H9 (cell line): ENCODE measurements at regions not wholly inside any gene's neighbourhood (a gene's known extent, or its start where the extent isn't known, plus 50 kb on each side); places are given as distances from the start of the nearest gene placed in this dataset.

Experiments
- DNase-seq: peaks from one replicate; pipeline ENCODE4 v3.0.0-alpha.2; 2017
- H2AFZ ChIP-seq: one replicate; pipeline ENCODE4 v1.6.1; 2013; ENCODE audit warnings: mild to moderate bottlenecking, low read length, control low read depth, moderate library complexity
- H2AK5ac ChIP-seq: 2 replicates; pipeline ENCODE4 v1.6.1; 2013; ENCODE audit warnings: low read length, control low read depth, mixed read lengths; ENCODE audit not compliant: insufficient read length
- H2BK120ac ChIP-seq: one replicate; pipeline ENCODE4 v1.6.1; 2013; ENCODE audit warnings: low read depth, mild to moderate bottlenecking, low read length, control low read depth, inconsistent platforms; ENCODE audit not compliant: poor library complexity, severe bottlenecking
- H2BK12ac ChIP-seq: 2 replicates; pipeline ENCODE4 v1.6.1; 2013; ENCODE audit warnings: low read length, control low read depth, mixed read lengths, low read depth; ENCODE audit not compliant: insufficient read length
- H2BK15ac ChIP-seq: 2 replicates; pipeline ENCODE4 v1.6.1; 2013; ENCODE audit warnings: low read depth, low read length, control low read depth
- H2BK20ac ChIP-seq: one replicate; pipeline ENCODE4 v1.6.1; 2013; ENCODE audit warnings: low read depth, mild to moderate bottlenecking, low read length, control low read depth, inconsistent platforms; ENCODE audit not compliant: poor library complexity, severe bottlenecking
- H2BK5ac ChIP-seq: 2 replicates; pipeline ENCODE4 v1.6.1; 2013; ENCODE audit warnings: low read length, control low read depth, mixed read lengths; ENCODE audit not compliant: insufficient read length
- H3K14ac ChIP-seq: 2 replicates; pipeline ENCODE4 v1.6.1; 2013; ENCODE audit warnings: low read length, control low read depth; ENCODE audit not compliant: insufficient read depth
- H3K18ac ChIP-seq: 2 replicates; pipeline ENCODE4 v1.6.1; 2013; ENCODE audit warnings: low read depth, mild to moderate bottlenecking, mixed read lengths, low read length, control low read depth; ENCODE audit not compliant: insufficient read length
- H3K23ac ChIP-seq: 2 replicates; pipeline ENCODE4 v1.6.1; 2013; ENCODE audit warnings: low read length, control low read depth, mixed read lengths, low read depth; ENCODE audit not compliant: insufficient read length
- H3K23me2 ChIP-seq: 2 replicates; pipeline ENCODE4 v1.6.1; 2013; ENCODE audit warnings: low read depth, mild to moderate bottlenecking, mixed read lengths, low read length, control low read depth; ENCODE audit not compliant: insufficient read length, poor library complexity, severe bottlenecking
- H3K27ac ChIP-seq: 2 replicates; pipeline ENCODE4 v1.5.1; 2013; ENCODE audit warnings: low read length, control low read depth, mixed read lengths, low read depth; ENCODE audit not compliant: insufficient read length
- H3K27me3 ChIP-seq: 2 replicates; pipeline ENCODE4 v1.6.1; 2013; ENCODE audit warnings: low read length, control low read depth, inconsistent platforms; ENCODE audit not compliant: insufficient read depth
- H3K4ac ChIP-seq: 2 replicates; pipeline ENCODE4 v1.6.1; 2013; ENCODE audit warnings: low read depth, mild to moderate bottlenecking, control low read depth, inconsistent platforms, low read length, moderate library complexity
- H3K4me1 ChIP-seq: 2 replicates; pipeline ENCODE4 v1.6.1; 2013; ENCODE audit warnings: low read length, control low read depth, inconsistent platforms; ENCODE audit not compliant: insufficient read depth
- H3K4me2 ChIP-seq: 2 replicates; pipeline ENCODE4 v1.6.1; 2013; ENCODE audit warnings: low read length, control low read depth, mixed read lengths; ENCODE audit not compliant: insufficient read length, insufficient read depth
- H3K56ac ChIP-seq: 2 replicates; pipeline ENCODE4 v1.6.1; 2013; ENCODE audit warnings: low read depth, mild to moderate bottlenecking, mixed read lengths, low read length, control low read depth; ENCODE audit not compliant: insufficient read length
- H3K79me1 ChIP-seq: 2 replicates; pipeline ENCODE4 v1.6.1; 2013; ENCODE audit warnings: low read depth, mild to moderate bottlenecking, moderate library complexity, low read length, control low read depth, inconsistent platforms; ENCODE audit not compliant: insufficient read depth, poor library complexity, severe bottlenecking
- H3K79me2 ChIP-seq: 2 replicates; pipeline ENCODE4 v1.6.1; 2013; ENCODE audit warnings: low read length, control low read depth, inconsistent platforms; ENCODE audit not compliant: insufficient read depth
- H3K9ac ChIP-seq: 2 replicates; pipeline ENCODE4 v1.6.1; 2013; ENCODE audit warnings: low read length, control low read depth, mixed read lengths; ENCODE audit not compliant: insufficient read length; ENCODE audit errors: extremely low read depth
- H3K9me3 ChIP-seq: one replicate; pipeline ENCODE4 v1.6.1; 2013; ENCODE audit warnings: low read depth, low read length, inconsistent platforms; ENCODE audit not compliant: control insufficient read depth
- H3T11ph ChIP-seq: one replicate; pipeline ENCODE4 v1.6.1; 2013; ENCODE audit warnings: mild to moderate bottlenecking, low read length, control low read depth, inconsistent platforms
- H4K20me1 ChIP-seq: one replicate; pipeline ENCODE4 v1.6.1; 2013; ENCODE audit not compliant: control insufficient read depth, insufficient read length, insufficient read depth
- H4K5ac ChIP-seq: 2 replicates; pipeline ENCODE4 v1.6.1; 2013; ENCODE audit warnings: low read depth, mild to moderate bottlenecking, mixed read lengths, low read length, control low read depth; ENCODE audit not compliant: insufficient read length
- H4K8ac ChIP-seq: replicated peaks from 2 replicates; pipeline ENCODE4 v1.6.1; 2013; ENCODE audit warnings: low read length, control low read depth, mixed read lengths, low read depth; ENCODE audit not compliant: insufficient read length
- H4K91ac ChIP-seq: 2 replicates; pipeline ENCODE4 v1.6.1; 2013; ENCODE audit warnings: low read depth, mild to moderate bottlenecking, moderate library complexity, mixed read lengths, low read length, control low read depth; ENCODE audit not compliant: insufficient read length
- H3K27ac Mint-ChIP-seq, 3 experiments: 2 replicates in 2 of 3; 3 replicates in 1 of 3; pipeline ENCODE4 v1.8.0; 2020 to 2021; ENCODE audit warnings: mixed read lengths in 3 of 3, mild to moderate bottlenecking in 1 of 3, moderate library complexity in 1 of 3
- H3K27me3 Mint-ChIP-seq: 2 replicates; pipeline ENCODE4 v1.8.0; 2021; ENCODE audit warnings: low read depth, mild to moderate bottlenecking, moderate library complexity, mixed read lengths
- H3K36me3 Mint-ChIP-seq, 3 experiments: 2 replicates in 2 of 3; 3 replicates in 1 of 3; pipeline ENCODE4 v1.8.0; 2020 to 2021; ENCODE audit warnings: low read depth in 3 of 3, mixed read lengths in 3 of 3; ENCODE audit not compliant: insufficient read depth in 1 of 3
- H3K4me1 Mint-ChIP-seq, 2 experiments: 2 replicates each; pipeline ENCODE4 v1.8.0; 2020; ENCODE audit warnings: mixed read lengths in 2 of 2
- H3K4me3 Mint-ChIP-seq, 2 experiments: 2 replicates in 1 of 2; 3 replicates in 1 of 2; pipeline ENCODE4 v1.8.0; 2020 to 2021; ENCODE audit warnings: mild to moderate bottlenecking in 2 of 2, mixed read lengths in 2 of 2, moderate library complexity in 1 of 2
- H3K9me3 Mint-ChIP-seq, 2 experiments: 2 replicates in 1 of 2; 3 replicates in 1 of 2; pipeline ENCODE4 v1.8.0; 2020; ENCODE audit warnings: mild to moderate bottlenecking in 2 of 2, mixed read lengths in 2 of 2, moderate library complexity in 1 of 2
- WGBS: extraction: QIAGEN DNeasy Blood & Tissue Kit; methylation state at CpG from one replicate; pipeline ENCODE4 v1.1.7; 2013; ENCODE audit warnings: missing lambda C conversion rate, low lambda C conversion rate, mixed read lengths; ENCODE audit not compliant: insufficient read length; ENCODE audit errors: extremely low coverage; 5-methylcytosine and 5-hydroxymethylcytosine counted together
- TF ChIP-seq, protein P1 (sequence below): fragments of 200-600 bp; sonication (generic); conservative IDR thresholded peaks from 3 replicates; pipeline ENCODE4 v1.8.0; 2021; ENCODE audit warnings: antibody characterized with exemption, mild to moderate bottlenecking

DNA sequence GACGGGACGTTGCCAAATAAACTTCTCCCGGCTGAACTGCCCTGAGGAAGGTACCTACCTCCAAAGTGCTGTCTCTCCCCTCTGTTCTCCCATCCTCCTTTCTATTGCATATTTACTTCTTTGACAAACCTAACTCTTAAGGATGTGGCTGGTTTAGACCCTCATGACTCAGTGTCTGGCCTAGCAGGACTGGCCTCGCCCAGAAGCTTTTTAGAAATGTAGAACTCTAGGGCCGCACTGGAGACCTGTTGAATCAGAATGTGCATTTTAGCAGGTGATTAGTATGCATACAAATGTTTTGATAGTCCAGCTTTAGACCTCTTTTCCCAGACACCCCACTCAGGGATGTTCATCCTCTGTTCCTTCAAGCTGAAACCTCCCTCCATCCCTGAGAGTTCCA, 335.9 kb downstream of the PIK3R1 start:
- H3K4me1 ChIP-seq: no peaks in the 10 kb centered on the region
- H3K9me3 ChIP-seq: no peaks in the 10 kb centered on the region
- no peak overlapping the region for H3K23ac ChIP-seq
- H2BK20ac ChIP-seq: no peak overlapping the region
- no peak for DNase-seq
- H2BK5ac ChIP-seq: no peak overlapping the region
- H3K9ac ChIP-seq: no peak overlapping the region
- no peak overlapping the region for H2AK5ac ChIP-seq
- H3K79me1 ChIP-seq: no peaks in the 10 kb centered on the region
- no peaks in the 10 kb centered on the region for H3K23me2 ChIP-seq
- H4K5ac ChIP-seq: no peak overlapping the region
- H3K27ac ChIP-seq: no peak overlapping the region
- TF ChIP-seq, protein P1, sequence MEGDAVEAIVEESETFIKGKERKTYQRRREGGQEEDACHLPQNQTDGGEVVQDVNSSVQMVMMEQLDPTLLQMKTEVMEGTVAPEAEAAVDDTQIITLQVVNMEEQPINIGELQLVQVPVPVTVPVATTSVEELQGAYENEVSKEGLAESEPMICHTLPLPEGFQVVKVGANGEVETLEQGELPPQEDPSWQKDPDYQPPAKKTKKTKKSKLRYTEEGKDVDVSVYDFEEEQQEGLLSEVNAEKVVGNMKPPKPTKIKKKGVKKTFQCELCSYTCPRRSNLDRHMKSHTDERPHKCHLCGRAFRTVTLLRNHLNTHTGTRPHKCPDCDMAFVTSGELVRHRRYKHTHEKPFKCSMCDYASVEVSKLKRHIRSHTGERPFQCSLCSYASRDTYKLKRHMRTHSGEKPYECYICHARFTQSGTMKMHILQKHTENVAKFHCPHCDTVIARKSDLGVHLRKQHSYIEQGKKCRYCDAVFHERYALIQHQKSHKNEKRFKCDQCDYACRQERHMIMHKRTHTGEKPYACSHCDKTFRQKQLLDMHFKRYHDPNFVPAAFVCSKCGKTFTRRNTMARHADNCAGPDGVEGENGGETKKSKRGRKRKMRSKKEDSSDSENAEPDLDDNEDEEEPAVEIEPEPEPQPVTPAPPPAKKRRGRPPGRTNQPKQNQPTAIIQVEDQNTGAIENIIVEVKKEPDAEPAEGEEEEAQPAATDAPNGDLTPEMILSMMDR: no peak
- no peak overlapping the region for H3K14ac ChIP-seq
- peaks cover 7 to 10% of the 10 kb centered on the region in 2 experiments for H3K4me1 Mint-ChIP-seq
- no peaks in the 10 kb centered on the region; a peak in 1 of 7 replicates for H3K36me3 Mint-ChIP-seq
- no peaks in the 10 kb centered on the region for H3K79me2 ChIP-seq
- H3K27me3 Mint-ChIP-seq: no peaks in the 10 kb centered on the region; the same call in 1 of the 2 replicates
- H3K4ac ChIP-seq: no peak overlapping the region
- H3K27ac Mint-ChIP-seq: no peak overlapping the region; a peak in 1 of 7 replicates
- H3K4me2 ChIP-seq: no peak overlapping the region
- H4K91ac ChIP-seq: no peak overlapping the region
- no peaks in the 10 kb centered on the region for H4K20me1 ChIP-seq
- no peak overlapping the region for H3K56ac ChIP-seq
- H3T11ph ChIP-seq: no peak overlapping the region
- H2BK120ac ChIP-seq: no peak overlapping the region
- H2AFZ ChIP-seq: no peak overlapping the region
- no CpG with 5 or more reads among the region's 5 CpGs for WGBS
- H3K4me3 Mint-ChIP-seq: no peak overlapping the region
- H2BK15ac ChIP-seq: no peak overlapping the region
- H2BK12ac ChIP-seq: no peak overlapping the region
- no peak overlapping the region for H4K8ac ChIP-seq
- no peak overlapping the region for H3K18ac ChIP-seq
- no peaks in the 10 kb centered on the region for H3K27me3 ChIP-seq
- H3K9me3 Mint-ChIP-seq: no peaks in the 10 kb centered on the region
